OCI-LY3 (cell line): ENCODE measurements at regions not wholly inside any gene's neighbourhood (a gene's known extent, or its start where the extent isn't known, plus 50 kb on each side); places are given as distances from the start of the nearest gene placed in this dataset.
A peak's percentile ranks its signal among the peaks of the same experiment; 100 is the strongest.

ENCODE experiments used
- H2AFZ ChIP-seq: fragments of 200-600, 300-600 bp; shearing (Covaris generic); 2 replicates; pipeline ENCODE4 v1.6.0; 2014; ENCODE audit warnings: antibody characterized with exemption, low read depth, low read length
- H3K27ac ChIP-seq: fragments of 200-600, 300-600 bp; sonication (generic); 2 replicates; pipeline ENCODE4 v1.5.1; 2014; ENCODE audit warnings: mild to moderate bottlenecking, low read length, moderate library complexity, mixed read lengths
- H3K27me3 ChIP-seq: fragments of 200-600, 300-600 bp; sonication (generic); 2 replicates; pipeline ENCODE4 v1.6.1; 2014; ENCODE audit warnings: low read depth, low read length, mixed read lengths
- H3K36me3 ChIP-seq: fragments of 200-600, 300-600 bp; sonication (generic); replicated peaks from 2 replicates; pipeline ENCODE3; 2014; ENCODE audit warnings: low read depth, low read length, mixed read lengths
- H3K4me1 ChIP-seq: fragments of 300-600, 200-600 bp; sonication (generic); 2 replicates; pipeline ENCODE4 v1.6.1; 2014; ENCODE audit warnings: low read length, mixed read lengths
- H3K4me2 ChIP-seq: fragments of 200-600, 300-600 bp; sonication (generic); 2 replicates; pipeline ENCODE4 v1.6.1; 2014; ENCODE audit warnings: low read length, mixed read lengths
- H3K4me3 ChIP-seq: fragments of 300-600, 200-600 bp; sonication (generic); 2 replicates; pipeline ENCODE4 v1.5.1; 2014; ENCODE audit warnings: antibody characterized with exemption, mild to moderate bottlenecking, low read length, moderate library complexity
- H3K79me2 ChIP-seq: fragments of 300-600, 200-600 bp; shearing (Covaris generic); 2 replicates; pipeline ENCODE4 v1.6.1; 2014; ENCODE audit warnings: mild to moderate bottlenecking, low read length, mixed read lengths
- H3K9ac ChIP-seq: fragments of 300-600, 200-600 bp; shearing (Covaris generic); 2 replicates; pipeline ENCODE4 v1.6.0; 2014; ENCODE audit warnings: mild to moderate bottlenecking, low read length, moderate library complexity
- H3K9me3 ChIP-seq: fragments of 200-600, 300-600 bp; shearing (Covaris generic); 2 replicates; pipeline ENCODE4 v1.6.1; 2014; ENCODE audit warnings: low read length, mixed read lengths; ENCODE audit not compliant: insufficient read depth
- H4K20me1 ChIP-seq: fragments of 200-600, 300-600 bp; sonication (generic); 2 replicates; pipeline ENCODE4 v1.6.1; 2016; ENCODE audit warnings: low read length, mixed read lengths; ENCODE audit not compliant: insufficient read depth
- EZH2phosphoT487 ChIP-seq: fragments of 200-600 bp; shearing (Covaris generic); IDR thresholded peaks from 2 replicates; pipeline ENCODE4 v1.6.1; 2018; ENCODE audit warnings: antibody characterized with exemption, mixed run types, low read depth
- TF ChIP-seq, protein P1 (sequence below): fragments of 200-600, 300-600 bp; sonication (generic); IDR thresholded peaks from 2 replicates; pipeline ENCODE4 v1.5.1; 2014; ENCODE audit warnings: antibody characterized with exemption, low read length, low read depth

DNA sequence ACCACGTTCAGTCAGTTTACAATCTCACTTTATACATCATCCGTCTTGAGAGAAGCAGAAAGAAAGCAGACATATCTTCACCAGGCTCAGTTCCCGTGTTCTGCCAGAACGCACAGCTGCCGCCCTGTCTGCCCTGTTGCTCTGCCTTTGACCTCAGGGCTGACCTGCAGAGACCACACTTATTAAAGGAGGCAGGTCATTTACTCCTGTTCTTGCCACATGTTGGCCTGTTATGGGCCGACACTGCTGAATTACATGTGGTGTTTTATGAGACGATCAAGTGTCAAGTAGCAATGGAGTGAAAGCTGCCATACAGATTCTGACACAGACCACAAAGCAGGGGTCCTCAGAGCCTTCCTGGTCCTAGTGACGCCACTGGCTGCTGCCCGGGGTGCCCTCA lies 232.2 kb downstream of the TTC32 start:
- H3K27me3 ChIP-seq = peaks cover 4% of the 10 kb centered on the region; the same call in 1 of the 2 replicates

GRCh38 chr2:19669126-19669525 lies 232.7 kb downstream of the TTC32 start:
- Histone ChIP-seq H3K4me2 (no peak overlapping the region), H3K36me3 (no peaks in the 10 kb centered on the region), H3K4me1 (peaks cover 3% of the 10 kb centered on the region; the same call in 1 of the 2 replicates), H2AFZ (no peak overlapping the region), H3K27ac (no peak overlapping the region), H3K4me3 (no peak overlapping the region), H3K27me3 (peaks cover 4% of the 10 kb centered on the region; the same call in 1 of the 2 replicates), H3K9me3 (no peaks in the 10 kb centered on the region), H3K9ac (no peak overlapping the region), H4K20me1 (no peaks in the 10 kb centered on the region), H3K79me2 (no peaks in the 10 kb centered on the region)
- TF ChIP-seq, protein P1, sequence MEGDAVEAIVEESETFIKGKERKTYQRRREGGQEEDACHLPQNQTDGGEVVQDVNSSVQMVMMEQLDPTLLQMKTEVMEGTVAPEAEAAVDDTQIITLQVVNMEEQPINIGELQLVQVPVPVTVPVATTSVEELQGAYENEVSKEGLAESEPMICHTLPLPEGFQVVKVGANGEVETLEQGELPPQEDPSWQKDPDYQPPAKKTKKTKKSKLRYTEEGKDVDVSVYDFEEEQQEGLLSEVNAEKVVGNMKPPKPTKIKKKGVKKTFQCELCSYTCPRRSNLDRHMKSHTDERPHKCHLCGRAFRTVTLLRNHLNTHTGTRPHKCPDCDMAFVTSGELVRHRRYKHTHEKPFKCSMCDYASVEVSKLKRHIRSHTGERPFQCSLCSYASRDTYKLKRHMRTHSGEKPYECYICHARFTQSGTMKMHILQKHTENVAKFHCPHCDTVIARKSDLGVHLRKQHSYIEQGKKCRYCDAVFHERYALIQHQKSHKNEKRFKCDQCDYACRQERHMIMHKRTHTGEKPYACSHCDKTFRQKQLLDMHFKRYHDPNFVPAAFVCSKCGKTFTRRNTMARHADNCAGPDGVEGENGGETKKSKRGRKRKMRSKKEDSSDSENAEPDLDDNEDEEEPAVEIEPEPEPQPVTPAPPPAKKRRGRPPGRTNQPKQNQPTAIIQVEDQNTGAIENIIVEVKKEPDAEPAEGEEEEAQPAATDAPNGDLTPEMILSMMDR = no peak
- no peak for TF ChIP-seq EZH2phosphoT487

More for the DNA sequence above, 232.2 kb downstream of the TTC32 start:
- H3K79me2 ChIP-seq = no peaks in the 10 kb centered on the region
- no peak overlapping the region for H3K27ac ChIP-seq
- H3K4me3 ChIP-seq = no peak overlapping the region
- no peak overlapping the region for H3K9ac ChIP-seq
- H4K20me1 ChIP-seq = no peaks in the 10 kb centered on the region
- no peaks in the 10 kb centered on the region for H3K9me3 ChIP-seq
- H3K4me2 ChIP-seq = no peak overlapping the region
- H2AFZ ChIP-seq = no peak overlapping the region
- H3K36me3 ChIP-seq = no peaks in the 10 kb centered on the region
- TF ChIP-seq EZH2phosphoT487 = no peak
- TF ChIP-seq, protein P1 = no peak
- peaks cover 3% of the 10 kb centered on the region; the same call in 1 of the 2 replicates for H3K4me1 ChIP-seq

GRCh38 chr2:19667536-19667949 lies 234.2 kb downstream of the TTC32 start:
- no peak overlapping the region for H2AFZ ChIP-seq
- no peaks in the 10 kb centered on the region for H4K20me1 ChIP-seq
- H3K4me3 ChIP-seq = no peak overlapping the region
- peaks cover 3% of the 10 kb centered on the region; the same call in 1 of the 2 replicates for H3K4me1 ChIP-seq
- H3K27me3 ChIP-seq = peaks cover 4% of the 10 kb centered on the region; the same call in 1 of the 2 replicates
- no peaks in the 10 kb centered on the region for H3K79me2 ChIP-seq
- H3K9ac ChIP-seq = no peak overlapping the region
- no peak for TF ChIP-seq EZH2phosphoT487
- TF ChIP-seq, protein P1 = no peak
- no peaks in the 10 kb centered on the region for H3K9me3 ChIP-seq
- no peak overlapping the region for H3K4me2 ChIP-seq
- H3K27ac ChIP-seq = no peak overlapping the region
- H3K36me3 ChIP-seq = no peaks in the 10 kb centered on the region

DNA sequence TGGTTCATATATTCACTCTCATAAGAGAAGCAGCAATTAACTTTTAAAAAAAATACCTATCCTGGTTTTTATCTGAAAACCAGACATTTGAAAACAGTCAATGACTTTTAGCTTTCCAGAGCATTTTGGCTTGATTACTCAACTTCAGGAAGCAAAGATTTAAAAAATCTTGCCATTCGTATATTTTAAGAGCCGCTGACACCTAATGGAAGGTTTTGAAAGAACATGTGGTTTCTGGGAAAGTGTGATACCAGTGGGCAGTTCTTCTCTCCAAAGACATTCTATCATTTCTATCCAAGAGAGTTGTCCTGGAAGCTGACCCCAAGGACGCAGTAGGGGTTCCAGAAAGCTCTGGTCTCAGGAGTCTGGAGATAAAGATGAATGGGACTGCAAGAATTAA lies 234.7 kb downstream of the TTC32 start:
- Histone ChIP-seq H3K36me3 (no peaks in the 10 kb centered on the region), H3K27ac (no peak overlapping the region), H3K4me1 (peaks cover 3% of the 10 kb centered on the region; the same call in 1 of the 2 replicates), H3K27me3 (peaks cover 4% of the 10 kb centered on the region; the same call in 1 of the 2 replicates), H3K4me3 (no peak overlapping the region), H3K4me2 (no peak overlapping the region), H3K9ac (no peak overlapping the region), H2AFZ (0 out of 2 replicates have a peak overlapping the region, but pooled peaks have one; percentile 36), H3K79me2 (no peaks in the 10 kb centered on the region), H4K20me1 (no peaks in the 10 kb centered on the region), H3K9me3 (no peaks in the 10 kb centered on the region)
- TF ChIP-seq, protein P1 = peak; percentile 61
- no peak for TF ChIP-seq EZH2phosphoT487
